Panc1 (cell line): ENCODE measurements at regions not wholly inside any gene's neighbourhood (a gene's known extent, or its start where the extent isn't known, plus 50 kb on each side); places are given as distances from the start of the nearest gene placed in this dataset.

Source experiments
- ATAC-seq: fragments of 200-7000 bp; cut with Tn5 transposase; 2 replicates; pipeline ENCODE4 v1.9.1; 2020; ENCODE audit warnings: mild to moderate bottlenecking, moderate library complexity
- BruUV-seq: library from RNA; stranded (reverse); fragments of 400-500 nt; replicated peaks from 2 replicates; lab custom pipeline; 2021; lab: Mats Ljungman, UMichigan
- CTCF ChIA-PET: fragments of 300-600 bp; sonication (Branson Sonifier 250); formaldehyde crosslinking; loops from one replicate; lab custom pipeline; 2022; ENCODE audit warnings: antibody characterized with exemption; lab: Charles Lee
- POLR2A ChIA-PET: fragments of 300-600 bp; sonication (Branson Sonifier 250); formaldehyde crosslinking; loops from one replicate; lab custom pipeline; 2022; ENCODE audit warnings: antibody characterized with exemption; lab: Charles Lee
- DNase-seq: peaks from one replicate; pipeline ENCODE4 v3.0.0-alpha.2; 2010; ENCODE audit warnings: low read depth, low spot score
- H3K27ac ChIP-seq: 2 replicates; pipeline ENCODE4 v1.5.1; 2011; ENCODE audit warnings: mild to moderate bottlenecking, low read length, inconsistent platforms
- H3K27me3 ChIP-seq: fragments of 200-500 bp; sonication (Bioruptor generic); 2 replicates; pipeline ENCODE4 v1.6.0; 2014; ENCODE audit warnings: low read length, inconsistent platforms; ENCODE audit not compliant: control insufficient read depth, insufficient read depth
- H3K36me3 ChIP-seq: fragments of 200-500 bp; sonication (Bioruptor generic); 2 replicates; pipeline ENCODE4 v1.5.1; 2014; ENCODE audit warnings: inconsistent platforms, mild to moderate bottlenecking, low read length, moderate library complexity; ENCODE audit not compliant: control insufficient read depth, insufficient read depth
- H3K4me1 ChIP-seq: 2 replicates; pipeline ENCODE4 v1.5.1; 2011; ENCODE audit warnings: inconsistent platforms, mild to moderate bottlenecking, low read length, moderate library complexity; ENCODE audit not compliant: control insufficient read depth, insufficient read depth
- H3K4me3 ChIP-seq, 2 experiments: 2 replicates each; pipeline ENCODE4 v1.5.1; 2011 to 2012; ENCODE audit warnings: low read depth in 2 of 2, low read length in 2 of 2, mild to moderate bottlenecking in 2 of 2, inconsistent platforms in 1 of 2, moderate library complexity in 1 of 2
- H3K9me3 ChIP-seq: fragments of 200-500 bp; sonication (Bioruptor generic); 2 replicates; pipeline ENCODE4 v1.5.1; 2014; ENCODE audit warnings: low read depth, mild to moderate bottlenecking, inconsistent platforms, low read length, moderate library complexity; ENCODE audit not compliant: control insufficient read depth, insufficient read depth
- POLR2AphosphoS5 ChIP-seq: IDR thresholded peaks from 2 replicates; pipeline ENCODE4 v1.6.1; 2012; ENCODE audit warnings: mild to moderate bottlenecking, low read depth, low read length, moderate library complexity
- REST ChIP-seq, 2 experiments: IDR thresholded peaks; 2 replicates each; pipeline ENCODE4 v1.6.1; 2011 to 2012; ENCODE audit warnings: low read depth in 2 of 2, control low read depth in 1 of 2, low read length in 1 of 2, mild to moderate bottlenecking in 1 of 2, moderate library complexity in 1 of 2; ENCODE audit not compliant: insufficient read depth in 1 of 2
- SIN3A ChIP-seq: IDR thresholded peaks from 2 replicates; pipeline ENCODE4 v1.6.1; 2012; ENCODE audit warnings: low read depth, mild to moderate bottlenecking, low read length, moderate library complexity, borderline replicate concordance; ENCODE audit not compliant: insufficient read depth
- TCF7L2 ChIP-seq: IDR thresholded peaks from 2 replicates; pipeline ENCODE4 v1.6.1; 2011; ENCODE audit warnings: mild to moderate bottlenecking, low read depth, low read length, inconsistent platforms
- in situ Hi-C: cut with HindIII; loops from 2 replicates; pipeline ENCODE4 v1.10.0; 2016; ENCODE audit warnings: low sequenced_read_pairs, low pct_unique_long_range_greater_than_20kb
- intact Hi-C: fragments of 100-400 bp; cut with micrococcal nuclease; formaldehyde crosslinking; loops from one replicate; pipeline ENCODE4 v1.10.0; 2022; ENCODE audit not compliant: unreplicated experiment
- TF ChIP-seq, protein P1 (sequence below): fragments of 450-650 bp; IDR thresholded peaks from 2 replicates; pipeline ENCODE4 v1.5.1; 2017; ENCODE audit warnings: mild to moderate bottlenecking

GRCh38 chrX:107576392-107576791 is 51.9 kb upstream of the PRPS1 start:
- TF ChIP-seq SIN3A (no peak), TCF7L2 (no peak)
- TF ChIP-seq, protein P1, sequence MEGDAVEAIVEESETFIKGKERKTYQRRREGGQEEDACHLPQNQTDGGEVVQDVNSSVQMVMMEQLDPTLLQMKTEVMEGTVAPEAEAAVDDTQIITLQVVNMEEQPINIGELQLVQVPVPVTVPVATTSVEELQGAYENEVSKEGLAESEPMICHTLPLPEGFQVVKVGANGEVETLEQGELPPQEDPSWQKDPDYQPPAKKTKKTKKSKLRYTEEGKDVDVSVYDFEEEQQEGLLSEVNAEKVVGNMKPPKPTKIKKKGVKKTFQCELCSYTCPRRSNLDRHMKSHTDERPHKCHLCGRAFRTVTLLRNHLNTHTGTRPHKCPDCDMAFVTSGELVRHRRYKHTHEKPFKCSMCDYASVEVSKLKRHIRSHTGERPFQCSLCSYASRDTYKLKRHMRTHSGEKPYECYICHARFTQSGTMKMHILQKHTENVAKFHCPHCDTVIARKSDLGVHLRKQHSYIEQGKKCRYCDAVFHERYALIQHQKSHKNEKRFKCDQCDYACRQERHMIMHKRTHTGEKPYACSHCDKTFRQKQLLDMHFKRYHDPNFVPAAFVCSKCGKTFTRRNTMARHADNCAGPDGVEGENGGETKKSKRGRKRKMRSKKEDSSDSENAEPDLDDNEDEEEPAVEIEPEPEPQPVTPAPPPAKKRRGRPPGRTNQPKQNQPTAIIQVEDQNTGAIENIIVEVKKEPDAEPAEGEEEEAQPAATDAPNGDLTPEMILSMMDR: no peak
- no peak for ATAC-seq
- POLR2A ChIA-PET: no interaction called here
- BruUV-seq: no TSS peak
- H3K4me1 ChIP-seq: peaks cover 6% of the 10 kb centered on the region
- no peak overlapping the region for H3K27ac ChIP-seq
- no peaks in the 10 kb centered on the region for H3K27me3 ChIP-seq
- CTCF ChIA-PET: no interaction called here
- no peak overlapping the region for H3K4me3 ChIP-seq
- intact Hi-C loops (no loop called here), in situ Hi-C loops (no loop called here)
- no peaks in the 10 kb centered on the region for H3K36me3 ChIP-seq
- H3K9me3 ChIP-seq: no peaks in the 10 kb centered on the region; the same call in 1 of the 2 replicates
- DNase-seq: no peak

DNA sequence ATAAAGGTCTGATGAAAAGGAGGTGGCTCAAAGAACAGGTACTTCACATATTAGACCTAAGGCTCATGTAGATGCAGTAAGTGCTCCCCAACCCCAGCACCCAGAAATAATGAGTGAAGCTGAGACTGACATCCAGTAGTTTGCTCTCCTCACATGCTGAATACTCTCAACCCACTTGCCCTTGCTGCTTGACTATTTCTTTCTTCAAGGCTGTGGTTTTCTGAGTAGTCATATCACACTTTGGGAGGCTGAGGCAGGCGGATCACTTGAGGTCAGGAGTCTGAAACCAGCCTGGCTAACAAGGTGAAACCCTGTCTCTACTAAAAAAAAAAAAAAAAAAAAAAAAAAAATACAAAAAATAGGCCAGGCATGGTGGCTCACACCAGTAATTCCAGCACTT is 51.5 kb upstream of the PRPS1 start:
- in situ Hi-C loops: no loop called here
- Histone ChIP-seq H3K4me3 (no peak overlapping the region), H3K4me1 (peaks cover 3% of the 10 kb centered on the region; the same call in 1 of the 2 replicates), H3K9me3 (no peaks in the 10 kb centered on the region; the same call in 1 of the 2 replicates), H3K27ac (no peak overlapping the region), H3K36me3 (no peaks in the 10 kb centered on the region), H3K27me3 (no peaks in the 10 kb centered on the region)
- POLR2A ChIA-PET: no interaction called here
- no TSS peak for BruUV-seq
- DNase-seq (no peak), ATAC-seq (no peak)
- CTCF ChIA-PET: no interaction called here
- TF ChIP-seq TCF7L2 (no peak), REST (IDR thresholded peaks at IDR 0.05; ENCODE audit: insufficient read depth in 1 of 2, low read depth in 2 of 2, low read length in 1 of 2) (no peak), POLR2AphosphoS5 (no peak), SIN3A (no peak)
- TF ChIP-seq, protein P1: no peak
- intact Hi-C loops: no loop called here
